Epithelial cell of proximal tubule (primary cell): ENCODE measurements at regions not wholly inside any gene's neighbourhood (a gene's known extent, or its start where the extent isn't known, plus 50 kb on each side); places are given as distances from the start of the nearest gene placed in this dataset.

Source experiments
- DNase-seq: peaks from one replicate; pipeline ENCODE4 v3.0.0-alpha.2; 2011; ENCODE audit warnings: low read depth
- H3K4me3 ChIP-seq: 2 replicates; pipeline ENCODE4 v1.5.1; 2011; ENCODE audit warnings: low read depth, mild to moderate bottlenecking, low read length
- CTCF ChIP-seq: conservative IDR thresholded peaks from 2 replicates; pipeline ENCODE4 v1.5.1; 2012; ENCODE audit warnings: low read depth, mild to moderate bottlenecking, low read length

- TF ChIP-seq CTCF, result no peak
- H3K4me3 ChIP-seq, result no peak overlapping the region
- DNase-seq, result no peak
These were observed 198.5 kb downstream of the C6orf118 start for GRCh38 chr6:165110860-165111259.

GRCh38 chr6:165109011-165109410 lies 200.4 kb downstream of the C6orf118 start:
- no peak overlapping the region for H3K4me3 ChIP-seq
- TF ChIP-seq CTCF, result no peak
- DNase-seq, result no peak

GRCh38 chr6:165106261-165106660 lies 203.1 kb downstream of the C6orf118 start:
- no peak for TF ChIP-seq CTCF
- DNase-seq, result no peak
- no peak overlapping the region for H3K4me3 ChIP-seq

GRCh38 chr6:165098165-165098564 lies 211.2 kb downstream of the C6orf118 start:
- DNase-seq, result no peak
- peak; percentile 40 for TF ChIP-seq CTCF
- H3K4me3 ChIP-seq, result no peak overlapping the region

GRCh38 chr6:165096868-165097267 lies 212.5 kb downstream of the C6orf118 start:
- no peak for TF ChIP-seq CTCF
- DNase-seq, result no peak
- no peak overlapping the region for H3K4me3 ChIP-seq

GRCh38 chr6:165096209-165096608 lies 213.2 kb downstream of the C6orf118 start:
- no peak overlapping the region for H3K4me3 ChIP-seq
- no peak for DNase-seq
- TF ChIP-seq CTCF, result no peak

- no peak for TF ChIP-seq CTCF
- peak; percentile 13 for DNase-seq
- no peak overlapping the region for H3K4me3 ChIP-seq
These were observed 216.4 kb downstream of the C6orf118 start for GRCh38 chr6:165092881-165093595.
